AML-193 (cell line): ENCODE measurements at regions not wholly inside any gene's neighbourhood (a gene's known extent, or its start where the extent isn't known, plus 50 kb on each side); places are given as distances from the start of the nearest gene placed in this dataset.

Source experiments
- DNase-seq, 2 experiments: peaks; one replicate each; lab custom pipeline; 2025; lab: John Stamatoyannopoulos, UW

GRCh38 chr6:18963439-18963838 lies 576.3 kb downstream of the RNF144B start:
- DNase-seq, result no peak

GRCh38 chr6:18973251-18973650 lies 586.1 kb downstream of the RNF144B start:
- DNase-seq, result no peak

GRCh38 chr6:18976091-18976490 lies 588.9 kb downstream of the RNF144B start:
- DNase-seq, result no peak

GRCh38 chr6:18976966-18977365 lies 589.8 kb downstream of the RNF144B start:
- no peak for DNase-seq

- no peak for DNase-seq
These were observed 591.4 kb downstream of the RNF144B start for GRCh38 chr6:18978337-18979128.

- DNase-seq, result no peak
These were observed 597.9 kb downstream of the RNF144B start for GRCh38 chr6:18985061-18985460.

- no peak for DNase-seq
These were observed 598.8 kb downstream of the RNF144B start for GRCh38 chr6:18985996-18986395.

GRCh38 chr6:18988636-18989035 lies 601.5 kb downstream of the RNF144B start:
- no peak for DNase-seq

- peak; percentile 15 to 26 for DNase-seq
These were observed 603.2 kb downstream of the RNF144B start for GRCh38 chr6:18990059-18990978.

GRCh38 chr6:18997375-18997826 lies 610.3 kb downstream of the RNF144B start:
- DNase-seq, result peak; percentile 26 to 52

- no peak for DNase-seq
These were observed 615.9 kb downstream of the RNF144B start for GRCh38 chr6:19002976-19003560.

- DNase-seq, result no peak
These were observed 617.0 kb downstream of the RNF144B start for GRCh38 chr6:19004176-19004575.

GRCh38 chr6:19009769-19010168 lies 622.6 kb downstream of the RNF144B start:
- no peak for DNase-seq

- no peak for DNase-seq
These were observed 626.0 kb downstream of the RNF144B start for GRCh38 chr6:19013026-19013705.

GRCh38 chr6:19024737-19025136 lies 637.6 kb downstream of the RNF144B start:
- peak; percentile 10 for DNase-seq

GRCh38 chr6:19028201-19028600 lies 641.1 kb downstream of the RNF144B start:
- DNase-seq, result no peak

- no peak for DNase-seq
These were observed 645.6 kb downstream of the RNF144B start for GRCh38 chr6:19032591-19033295.

- no peak for DNase-seq
These were observed 646.5 kb downstream of the RNF144B start for GRCh38 chr6:19033683-19034082.

GRCh38 chr6:19034986-19035385 lies 647.8 kb downstream of the RNF144B start:
- no peak for DNase-seq

- DNase-seq, result no peak
These were observed 648.5 kb downstream of the RNF144B start for GRCh38 chr6:19035461-19036195.

GRCh38 chr6:19036196-19036555 lies 649.0 kb downstream of the RNF144B start:
- no peak for DNase-seq
